HG03108 (cell line): ENCODE measurements at regions not wholly inside any gene's neighbourhood (a gene's known extent, or its start where the extent isn't known, plus 50 kb on each side); places are given as distances from the start of the nearest gene placed in this dataset.

ENCODE experiments used
- ATAC-seq: cut with Tn5 transposase; IDR thresholded peaks from one replicate; pipeline ENCODE4 v1.9.1; 2021; ENCODE audit warnings: moderate library complexity; ENCODE audit not compliant: unreplicated experiment

GRCh38 chr11:15481871-15482270, 367.1 kb downstream of the INSC start:
- ATAC-seq, result no peak

- peak; percentile 59 for ATAC-seq
These were observed 368.5 kb downstream of the INSC start for GRCh38 chr11:15483205-15483604.

GRCh38 chr11:15484398-15484797, 369.7 kb downstream of the INSC start:
- no peak for ATAC-seq

- no peak for ATAC-seq
These were observed 370.7 kb downstream of the INSC start for GRCh38 chr11:15485432-15485831.

- no peak for ATAC-seq
These were observed 374.6 kb downstream of the INSC start for GRCh38 chr11:15489281-15489680.

- no peak for ATAC-seq
These were observed 375.8 kb downstream of the INSC start for GRCh38 chr11:15490535-15490934.

- ATAC-seq, result no peak
These were observed 378.3 kb downstream of the INSC start for GRCh38 chr11:15493066-15493465.

GRCh38 chr11:15493921-15494620, 379.3 kb downstream of the INSC start:
- ATAC-seq, result no peak

GRCh38 chr11:15494740-15495139, 380.0 kb downstream of the INSC start:
- no peak for ATAC-seq

- no peak for ATAC-seq
These were observed 380.7 kb downstream of the INSC start for GRCh38 chr11:15495462-15495861.

- no peak for ATAC-seq
These were observed 382.6 kb downstream of the INSC start for GRCh38 chr11:15497366-15497765.

- ATAC-seq, result no peak
These were observed 385.0 kb downstream of the INSC start for GRCh38 chr11:15499674-15500073.

- ATAC-seq, result no peak
These were observed 385.9 kb downstream of the INSC start for GRCh38 chr11:15500643-15501042.

- ATAC-seq, result no peak
These were observed 386.8 kb downstream of the INSC start for GRCh38 chr11:15501566-15501965.

GRCh38 chr11:15505155-15505554, 390.4 kb downstream of the INSC start:
- no peak for ATAC-seq

GRCh38 chr11:15507592-15507991, 392.9 kb downstream of the INSC start:
- no peak for ATAC-seq

GRCh38 chr11:15509082-15509481, 394.4 kb downstream of the INSC start:
- ATAC-seq, result no peak

- ATAC-seq, result peak; percentile 63
These were observed 404.5 kb downstream of the INSC start for GRCh38 chr11:15519124-15519791.

- ATAC-seq, result no peak
These were observed 405.2 kb downstream of the INSC start for GRCh38 chr11:15519911-15520310.

- ATAC-seq, result no peak
These were observed 408.8 kb downstream of the INSC start for GRCh38 chr11:15523543-15523942.

- no peak for ATAC-seq
These were observed 410.9 kb downstream of the INSC start for GRCh38 chr11:15525582-15525981.

- ATAC-seq, result no peak
These were observed 411.3 kb downstream of the INSC start for GRCh38 chr11:15526032-15526431.
